Activated effector memory CD4-positive, alpha-beta T cell treated with anti-CD3 and anti-CD28 coated beads, Interleukin-2, amount 50 U/mL, for 16 hours (primary cell): ENCODE measurements at regions not wholly inside any gene's neighbourhood (a gene's known extent, or its start where the extent isn't known, plus 50 kb on each side); places are given as distances from the start of the nearest gene placed in this dataset.
"Not testable (repeated sequence)": the region's sequence is repeated elsewhere in the genome, so short reads cannot be mapped to it uniquely, and the experiment has no call there.

Source experiments
- DNase-seq: peaks from one replicate; pipeline ENCODE4 v3.0.0-alpha.2; 2020

DNA sequence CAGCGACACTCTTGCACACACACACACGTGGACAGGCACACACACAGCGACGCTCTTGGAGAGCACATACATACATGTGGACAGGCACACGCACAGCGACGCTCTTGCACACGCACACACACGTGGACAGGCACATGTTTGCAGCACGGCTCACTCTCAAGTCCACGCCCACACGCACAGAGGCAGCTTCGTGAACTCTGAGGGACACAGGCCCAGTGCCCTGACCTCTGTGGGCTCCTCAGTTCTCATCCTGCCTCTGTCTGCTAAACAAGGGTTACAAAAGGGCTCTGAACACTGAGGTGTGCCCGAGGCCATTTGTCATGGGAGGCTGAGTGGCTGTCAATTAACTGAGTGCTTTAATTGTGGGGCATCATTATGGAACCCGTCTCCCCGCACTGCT is 558.8 kb upstream of the ADAMTS16 start:
- no peak for DNase-seq

GRCh38 chr5:4584982-4585381 is 555.1 kb upstream of the ADAMTS16 start:
- DNase-seq: no peak

DNA sequence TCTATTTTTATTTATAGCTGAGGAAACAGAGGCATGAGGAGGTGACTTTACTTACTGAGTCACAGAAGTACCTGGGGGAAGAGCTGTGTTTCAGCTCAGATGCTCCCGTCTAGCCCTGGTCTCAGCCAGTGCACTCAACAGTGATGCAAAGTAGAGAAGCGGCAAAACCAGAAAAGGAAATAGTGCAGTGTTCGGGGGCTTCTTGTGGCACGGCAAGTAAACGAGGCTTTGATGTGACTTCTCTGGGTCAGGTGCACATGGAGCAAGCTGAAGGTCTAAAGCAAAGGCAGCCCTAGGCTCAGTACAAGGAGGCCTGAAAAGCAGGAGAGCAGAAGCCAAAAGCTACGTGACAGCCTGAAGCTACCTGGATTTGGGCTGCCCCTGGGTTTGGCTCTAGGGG is 526.7 kb upstream of the ADAMTS16 start:
- no peak for DNase-seq

DNA sequence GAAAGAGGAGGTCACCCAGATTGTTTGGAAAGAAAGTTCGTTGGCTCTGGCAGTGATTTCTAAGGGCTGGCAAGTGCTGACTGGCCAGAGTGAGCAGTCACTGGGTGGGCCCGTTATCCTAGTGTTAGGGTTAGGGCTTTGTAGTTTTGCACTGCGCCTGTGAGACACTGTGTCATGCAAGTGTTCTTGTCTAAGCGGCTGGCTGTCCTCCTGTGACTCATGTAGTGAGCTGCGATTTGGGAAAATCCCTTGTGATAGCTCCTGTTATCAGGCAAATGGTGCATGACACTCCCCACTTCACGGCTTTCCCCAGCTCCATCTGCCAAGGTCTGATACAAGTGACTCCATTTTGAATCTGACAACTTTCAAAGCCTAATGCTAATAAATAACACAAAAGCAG is 526.0 kb upstream of the ADAMTS16 start:
- no peak for DNase-seq

DNA sequence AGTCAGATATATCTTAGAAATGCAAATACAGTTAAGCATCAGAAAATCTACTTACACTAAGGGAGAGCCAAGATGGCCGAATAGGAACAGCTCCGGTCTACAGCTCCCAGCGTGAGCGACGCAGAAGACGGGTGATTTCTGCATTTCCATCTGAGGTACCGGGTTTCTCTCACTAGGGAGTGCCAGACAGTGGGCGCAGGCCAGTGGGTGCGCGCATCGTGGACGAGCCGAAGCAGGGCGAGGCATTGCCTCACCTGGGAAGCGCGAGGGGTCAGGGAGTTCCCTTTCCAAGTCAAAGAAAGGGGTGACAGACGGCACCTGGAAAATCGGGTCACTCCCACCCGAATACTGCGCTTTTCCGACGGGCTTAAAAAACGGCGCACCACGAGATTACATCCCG is 524.8 kb upstream of the ADAMTS16 start:
- DNase-seq: not testable (repeated sequence)

DNA sequence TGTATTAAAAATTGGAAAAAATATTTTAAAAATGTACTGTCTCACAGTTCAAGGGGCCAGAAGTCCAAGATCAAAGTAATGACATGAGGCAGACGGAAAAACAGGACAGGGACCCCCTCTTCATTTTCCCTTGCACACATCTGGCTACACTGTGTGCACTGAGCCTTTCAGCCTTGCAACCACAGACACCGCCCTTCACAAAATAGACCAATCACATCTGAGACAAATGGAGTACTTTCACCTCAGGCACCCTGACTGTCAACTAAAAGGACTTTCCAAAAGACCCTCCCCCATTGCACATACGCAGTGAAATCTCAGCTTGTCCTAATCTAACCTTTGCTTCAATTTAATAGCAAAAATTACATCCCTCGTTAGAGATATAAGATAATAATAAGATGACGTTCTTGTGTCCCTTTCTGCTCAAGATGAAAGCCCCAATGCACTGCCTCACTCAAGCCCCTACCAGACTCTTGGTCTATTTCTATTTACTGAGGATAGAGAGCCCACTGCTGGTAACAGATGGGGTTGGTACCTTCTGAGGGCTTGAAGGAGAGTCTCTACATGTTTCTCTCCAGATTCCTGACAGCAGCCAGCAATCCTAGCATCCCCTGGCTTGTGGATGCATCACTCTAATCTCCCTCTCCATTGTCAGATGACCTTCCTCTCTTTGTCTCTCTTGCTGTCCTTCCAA is 514.8 kb upstream of the ADAMTS16 start:
- DNase-seq: no peak

DNA sequence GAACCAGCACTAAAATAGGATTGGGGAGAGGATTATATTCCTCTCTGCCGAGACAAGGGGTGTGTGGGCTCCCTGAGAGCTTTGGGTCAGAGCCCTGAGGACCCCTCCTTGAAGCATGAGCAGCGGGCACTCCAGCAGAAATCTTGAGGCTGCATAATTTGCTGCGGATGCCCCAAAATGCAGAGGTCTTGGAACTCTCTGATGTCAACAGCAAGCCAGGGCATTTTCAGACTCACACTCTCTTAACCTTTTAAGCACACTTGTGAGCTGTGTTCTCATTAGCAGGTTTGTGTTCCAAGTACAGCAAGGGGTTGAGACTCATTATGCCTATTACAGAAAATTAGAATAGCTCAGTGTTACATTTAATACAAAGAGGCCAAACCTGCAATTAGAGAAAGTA is 513.0 kb upstream of the ADAMTS16 start:
- DNase-seq: no peak

GRCh38 chr5:4627929-4628328 is 512.2 kb upstream of the ADAMTS16 start:
- no peak for DNase-seq

DNA sequence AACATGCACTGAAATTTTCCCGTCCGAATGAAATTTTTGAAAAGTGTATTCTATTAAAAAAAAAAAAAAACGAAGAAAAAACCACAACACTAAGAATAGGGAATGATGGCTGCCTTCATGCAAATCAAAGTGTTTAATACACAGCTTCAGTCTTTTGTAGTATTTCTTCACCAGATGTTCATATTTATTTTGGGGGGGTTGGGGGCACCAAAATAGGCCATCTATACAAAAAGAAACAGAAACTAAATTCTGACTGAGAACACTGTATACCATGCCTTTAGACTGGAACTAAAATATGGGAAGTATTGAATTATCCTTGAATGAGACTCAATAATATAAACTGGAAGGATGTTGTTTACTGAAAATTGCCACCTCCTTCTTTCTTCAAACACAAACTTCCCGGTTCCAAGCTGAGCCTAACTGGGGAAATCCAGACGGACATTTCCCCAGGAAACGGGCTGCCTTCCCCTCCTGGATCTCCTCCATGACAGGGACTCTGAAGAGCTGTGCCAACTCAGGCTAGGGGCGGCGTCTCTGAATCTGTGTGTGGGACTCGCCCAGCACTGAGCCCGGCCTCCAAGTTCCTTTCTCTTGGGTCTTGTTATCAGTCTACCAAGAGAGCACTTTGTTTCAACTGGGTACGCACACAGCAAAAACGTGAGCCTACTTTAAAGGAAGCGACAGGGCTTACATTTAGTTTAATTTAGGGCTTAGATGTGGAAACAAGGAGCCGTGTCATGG is 511.3 kb upstream of the ADAMTS16 start:
- DNase-seq: no peak

DNA sequence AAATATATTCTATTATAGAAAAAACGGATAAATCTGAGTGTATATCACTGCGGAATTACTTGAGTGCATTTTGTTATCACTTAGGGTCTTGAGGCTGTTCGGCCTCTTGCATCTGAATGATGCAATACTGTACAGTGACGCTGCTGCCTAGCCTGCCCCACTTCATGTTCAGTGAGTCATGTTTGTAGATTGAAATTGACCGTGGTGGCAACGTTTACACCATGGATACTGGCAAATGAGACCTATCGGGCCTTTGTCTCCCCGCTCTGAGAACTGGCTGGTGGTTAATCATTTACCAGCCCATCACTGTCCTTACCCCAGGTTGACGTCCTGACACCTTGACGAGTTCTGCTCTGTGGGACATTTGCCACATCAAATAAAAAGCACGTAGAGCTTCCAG is 510.1 kb upstream of the ADAMTS16 start:
- no peak for DNase-seq

DNA sequence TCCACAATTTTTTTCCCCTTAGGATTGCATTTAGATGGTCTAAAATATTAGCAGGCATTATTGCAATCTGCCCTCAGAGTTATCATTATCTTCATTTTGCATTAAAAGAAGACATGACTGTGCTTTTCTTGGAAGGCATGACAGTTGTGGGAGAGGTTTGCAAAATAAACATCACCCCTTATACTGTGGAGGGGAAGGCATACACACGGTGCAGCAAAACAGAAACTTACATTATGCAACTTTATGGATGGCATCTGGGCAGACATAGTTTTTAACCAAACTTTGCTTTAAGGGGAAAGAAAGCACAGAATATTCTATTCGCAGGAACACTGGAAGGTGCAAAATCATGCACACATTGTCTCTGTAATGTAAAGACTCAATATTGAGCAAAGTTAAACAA is 505.8 kb upstream of the ADAMTS16 start:
- no peak for DNase-seq

DNA sequence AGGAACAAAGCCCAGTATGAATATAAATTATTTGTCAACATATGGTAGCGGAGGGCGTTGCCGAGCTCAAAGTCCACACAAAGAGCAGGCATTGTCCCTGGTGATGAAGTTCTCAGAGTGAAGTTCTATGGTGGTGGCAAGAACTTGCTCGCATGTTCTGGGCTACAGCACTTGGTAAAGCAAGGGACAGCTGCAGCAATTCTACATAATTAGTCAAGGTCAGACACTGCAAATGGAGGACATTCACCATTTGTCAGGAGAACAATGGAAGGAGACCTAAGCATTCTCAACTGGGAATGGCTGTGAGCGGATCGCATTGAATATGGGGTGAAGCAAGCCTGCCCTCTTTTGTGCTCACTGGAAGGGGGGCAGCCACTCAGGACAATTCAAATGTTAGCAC is 503.8 kb upstream of the ADAMTS16 start:
- DNase-seq: no peak

DNA sequence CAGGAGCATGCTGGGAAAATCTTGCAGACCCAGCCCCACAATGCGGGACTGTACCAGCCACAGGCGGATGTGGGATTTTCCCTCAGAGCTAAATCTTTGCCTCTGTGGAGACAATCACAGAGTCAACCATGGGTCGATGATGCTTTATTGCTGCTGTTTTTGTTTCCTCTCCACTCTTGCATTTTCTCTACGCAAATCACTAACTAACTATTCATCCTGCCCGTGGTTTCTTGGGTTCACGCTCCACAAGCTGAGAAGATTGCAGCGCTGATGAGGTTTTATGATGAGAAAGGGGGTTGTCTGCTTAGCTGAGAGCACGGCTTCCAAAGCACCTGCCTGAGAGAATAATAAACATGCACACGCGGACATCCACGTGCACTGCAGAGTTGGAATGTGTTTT is 500.2 kb upstream of the ADAMTS16 start:
- DNase-seq: no peak

DNA sequence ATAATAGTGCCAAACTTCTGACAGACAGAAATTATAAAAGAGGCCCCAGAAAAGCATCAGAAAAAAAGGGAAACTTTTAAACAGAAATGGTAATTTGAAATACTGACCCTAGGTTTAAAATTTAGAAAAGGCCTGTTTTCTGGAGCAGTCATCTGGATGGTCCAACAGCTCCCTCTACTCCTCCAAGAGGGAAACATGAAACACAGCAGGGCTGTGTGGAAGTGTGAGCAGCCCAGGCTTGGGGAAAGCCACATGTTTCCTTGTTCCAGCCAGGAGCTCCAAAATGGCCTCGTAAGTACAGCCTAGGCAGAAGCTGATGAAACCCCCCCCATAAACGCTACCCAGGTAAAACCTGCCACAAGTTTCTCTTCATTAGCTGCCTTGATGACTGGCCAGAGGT is 499.3 kb upstream of the ADAMTS16 start:
- DNase-seq: no peak

- DNase-seq: no peak
Observed at GRCh38 chr5:4642525-4642924, 497.6 kb upstream of the ADAMTS16 start.

GRCh38 chr5:4643190-4643589 is 496.9 kb upstream of the ADAMTS16 start:
- no peak for DNase-seq

GRCh38 chr5:4643960-4644359 is 496.2 kb upstream of the ADAMTS16 start:
- DNase-seq: no peak

DNA sequence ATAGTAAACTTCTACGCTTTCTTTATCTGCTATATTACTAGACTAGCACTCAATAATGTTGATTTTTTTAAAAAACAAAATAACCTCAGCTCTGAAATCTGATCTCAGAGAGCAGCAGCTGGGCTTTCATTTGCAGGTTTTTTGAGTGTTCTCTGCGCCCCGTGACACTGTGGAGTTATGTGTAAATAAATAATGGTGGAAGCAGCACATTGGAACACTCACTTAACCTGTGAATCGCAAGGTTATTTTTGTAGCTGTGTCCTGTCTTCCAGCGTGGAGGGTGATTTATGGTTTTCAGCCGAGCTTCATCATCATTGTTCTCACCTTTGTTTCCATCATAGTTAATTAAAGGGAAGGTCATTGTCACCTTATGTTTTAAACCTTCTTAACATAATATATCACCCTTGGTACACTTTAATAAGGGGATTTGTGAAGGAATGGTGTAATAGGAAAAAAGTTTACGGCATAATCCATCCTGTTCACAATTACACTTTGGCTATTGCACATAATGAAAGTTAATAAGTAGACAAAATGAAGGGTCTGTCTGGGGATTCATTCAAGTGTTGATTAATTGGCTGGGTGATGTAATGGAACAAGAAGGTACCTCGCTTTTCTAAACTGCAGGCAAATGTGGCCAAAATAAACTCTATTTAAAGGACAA is 493.3 kb upstream of the ADAMTS16 start:
- DNase-seq: no peak

DNA sequence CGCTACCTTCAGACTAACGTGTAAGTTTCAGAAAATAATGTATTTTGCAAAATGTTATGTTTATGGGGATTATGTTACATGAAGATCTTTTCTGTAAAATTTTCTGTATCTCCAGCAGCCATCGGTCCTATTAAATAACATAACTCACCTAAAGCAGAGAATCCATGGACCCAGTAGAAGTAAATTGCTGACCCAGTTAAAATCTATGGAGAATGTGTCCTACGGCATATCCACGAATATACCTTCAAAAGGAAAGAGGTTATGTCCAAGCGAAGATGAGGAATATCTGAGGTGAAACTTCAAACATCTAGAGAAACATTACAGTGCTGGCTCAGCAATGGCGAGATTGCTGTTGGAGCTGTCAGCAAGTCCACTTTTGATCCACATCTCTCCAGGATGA is 492.2 kb upstream of the ADAMTS16 start:
- no peak for DNase-seq

GRCh38 chr5:4651806-4652565 is 488.1 kb upstream of the ADAMTS16 start:
- no peak for DNase-seq

DNA sequence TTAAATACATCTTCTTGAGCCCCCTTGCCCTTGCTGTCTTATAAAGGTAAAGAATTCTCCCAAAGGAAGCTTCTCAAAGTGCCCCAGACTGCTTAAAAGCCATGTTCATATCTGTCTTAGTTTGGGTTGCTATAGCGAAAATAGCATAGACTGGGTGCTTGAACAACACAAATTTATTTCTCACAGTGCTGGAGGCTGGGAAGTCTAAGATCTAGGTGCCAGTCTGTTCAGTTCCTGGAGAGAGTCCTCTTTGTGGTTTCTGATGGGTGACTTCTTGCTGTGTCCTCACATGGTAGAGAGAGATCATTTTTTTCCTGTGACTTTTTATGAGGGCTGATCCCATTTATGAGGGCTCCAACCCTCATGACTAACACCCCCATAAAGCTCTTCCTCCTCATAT is 486.7 kb upstream of the ADAMTS16 start:
- DNase-seq: no peak

DNA sequence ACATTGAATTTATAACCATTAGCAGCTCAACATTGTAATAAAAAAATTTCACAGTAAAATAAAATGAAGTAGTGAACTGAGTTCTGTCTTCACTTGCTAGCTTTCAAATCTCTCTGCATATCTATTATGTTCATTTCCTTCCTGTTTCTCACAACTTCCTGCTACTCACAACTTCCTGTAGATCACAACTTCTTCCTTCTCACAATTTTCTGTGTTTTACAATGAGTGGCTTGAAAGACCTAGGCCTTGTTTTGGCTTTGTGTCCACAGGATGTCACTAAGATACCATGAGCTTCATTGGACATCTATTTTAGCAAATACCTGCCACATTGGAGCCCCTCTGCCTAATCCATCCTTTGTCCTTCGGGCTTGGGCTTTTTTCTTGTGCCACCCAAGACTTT is 480.3 kb upstream of the ADAMTS16 start:
- no peak for DNase-seq

GRCh38 chr5:4661326-4661725 is 478.8 kb upstream of the ADAMTS16 start:
- no peak for DNase-seq

- no peak for DNase-seq
Observed at GRCh38 chr5:4661836-4662235, 478.3 kb upstream of the ADAMTS16 start.
